GM21619 (cell line): ENCODE measurements at regions not wholly inside any gene's neighbourhood (a gene's known extent, or its start where the extent isn't known, plus 50 kb on each side); places are given as distances from the start of the nearest gene placed in this dataset.

Experiments used
- ATAC-seq: cut with Tn5 transposase; IDR thresholded peaks from one replicate; pipeline ENCODE4 v1.9.1; 2021; ENCODE audit not compliant: unreplicated experiment

DNA sequence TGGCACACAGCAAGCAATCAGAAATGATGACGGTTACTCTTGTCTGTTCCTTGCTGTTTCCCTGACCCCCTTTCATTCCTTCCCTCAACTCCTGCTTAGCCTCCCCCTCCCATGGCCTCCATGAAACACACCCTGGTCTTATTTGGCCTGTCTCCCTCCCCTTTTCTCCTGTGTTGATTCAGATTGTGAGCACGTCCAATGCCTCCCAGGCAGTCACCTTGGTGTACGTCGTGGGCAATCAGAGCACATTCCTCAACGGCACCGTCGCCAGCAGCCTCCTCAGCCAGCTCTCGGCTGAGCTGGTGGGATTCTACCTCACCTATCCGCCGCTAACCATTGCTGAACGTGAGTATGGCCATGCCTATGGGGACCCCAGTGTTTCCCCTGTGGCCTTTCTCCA, 141.1 kb downstream of the C11orf91 start:
- ATAC-seq = no peak

- ATAC-seq = no peak
Observed at GRCh38 chr11:33558097-33558496, 142.5 kb downstream of the C11orf91 start.

- no peak for ATAC-seq
Observed at GRCh38 chr11:33557201-33557600, 143.4 kb downstream of the C11orf91 start.

- no peak for ATAC-seq
Observed at GRCh38 chr11:33554219-33554618, 146.4 kb downstream of the C11orf91 start.

GRCh38 chr11:33553486-33553885, 147.1 kb downstream of the C11orf91 start:
- ATAC-seq = no peak

- ATAC-seq = no peak
Observed at GRCh38 chr11:33552756-33553155, 147.9 kb downstream of the C11orf91 start.

DNA sequence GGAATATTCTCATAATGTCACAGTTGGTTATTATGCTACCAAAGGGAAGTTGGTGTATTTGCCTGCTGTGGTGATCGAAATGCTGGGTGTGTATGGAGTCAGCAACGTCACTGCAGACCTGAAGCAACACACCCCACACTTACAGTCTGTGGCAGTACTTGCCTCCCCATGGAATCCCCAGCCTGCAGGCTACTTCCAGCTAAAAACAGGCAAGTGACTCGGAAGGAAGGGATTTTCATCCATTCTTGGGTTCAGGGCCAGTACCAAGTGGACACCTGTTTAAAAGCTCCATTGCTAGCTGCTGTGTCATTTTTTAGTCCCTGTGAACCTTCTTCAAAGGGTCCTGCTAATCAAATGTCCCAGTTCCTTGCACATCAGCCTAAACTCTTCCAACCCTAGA, 149.6 kb downstream of the C11orf91 start:
- no peak for ATAC-seq

GRCh38 chr11:33549483-33549882, 151.1 kb downstream of the C11orf91 start:
- ATAC-seq = no peak

DNA sequence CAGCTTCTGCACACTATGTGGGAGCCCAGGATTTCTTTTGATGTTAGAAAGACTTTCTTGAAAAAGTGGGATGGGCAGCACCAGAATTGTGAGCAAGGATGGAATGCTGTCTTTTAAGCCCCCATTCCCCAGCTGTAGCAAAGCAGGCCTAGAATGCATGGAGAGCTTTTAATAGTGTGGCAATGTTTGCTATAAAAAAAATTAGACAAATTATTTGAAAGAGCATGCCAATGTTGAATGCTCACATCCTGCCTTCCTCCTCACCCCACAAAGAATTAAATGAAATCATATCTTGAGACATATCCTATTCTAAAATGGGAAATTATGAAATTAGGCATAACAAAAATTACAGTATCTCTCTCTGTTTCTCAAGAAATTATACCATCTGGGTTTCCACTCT, 154.7 kb downstream of the C11orf91 start:
- ATAC-seq = no peak

- ATAC-seq = no peak
Observed at GRCh38 chr11:33544593-33545373, 155.8 kb downstream of the C11orf91 start.

GRCh38 chr11:33543823-33544222, 156.8 kb downstream of the C11orf91 start:
- ATAC-seq = no peak

- ATAC-seq = no peak
Observed at GRCh38 chr11:33542921-33543320, 157.7 kb downstream of the C11orf91 start.

DNA sequence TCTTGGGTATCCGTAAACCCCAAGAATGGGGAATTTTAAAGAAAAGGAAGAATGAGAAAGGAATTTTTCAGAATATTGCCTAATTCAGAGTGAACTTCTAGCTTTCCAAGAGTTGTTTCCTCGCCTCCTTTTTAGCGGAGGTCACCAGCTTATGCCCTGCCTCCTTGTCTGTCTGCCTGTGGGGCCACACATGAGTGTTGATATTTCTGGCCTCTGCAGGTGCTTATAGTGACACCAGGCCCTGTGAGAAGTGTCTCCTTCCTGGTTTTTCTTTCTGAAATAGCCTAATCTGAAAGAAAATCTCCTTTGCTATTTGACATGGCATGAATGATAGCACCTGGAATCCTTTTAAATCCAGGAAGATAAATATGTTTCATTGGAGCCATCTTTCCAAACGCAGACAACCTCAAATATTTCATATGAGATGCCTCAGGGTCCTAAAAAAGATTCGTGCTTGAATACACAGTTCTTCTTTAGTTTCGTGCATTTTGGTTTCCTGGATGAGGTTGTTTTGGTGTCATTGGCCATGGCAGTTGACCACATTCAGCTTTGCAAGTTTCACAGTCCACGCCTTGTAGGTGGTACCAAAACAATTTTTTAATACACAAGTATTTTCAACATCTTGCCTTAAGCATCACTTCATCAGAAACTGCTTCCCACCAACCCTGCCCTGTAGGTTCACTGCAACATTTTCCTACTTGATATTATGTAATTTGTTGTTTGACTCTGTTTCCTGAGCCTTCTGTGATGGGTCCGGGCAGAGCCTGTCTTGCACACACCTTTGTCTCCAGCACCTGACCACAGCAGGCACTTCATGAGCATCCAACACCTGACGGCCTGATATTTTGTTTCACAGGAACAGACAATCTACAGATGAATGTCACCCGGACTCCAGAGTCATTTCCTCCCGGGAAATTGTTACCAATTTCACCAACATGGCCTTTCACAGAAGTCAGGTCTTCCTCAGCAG, 159.4 kb downstream of the C11orf91 start:
- no peak for ATAC-seq

DNA sequence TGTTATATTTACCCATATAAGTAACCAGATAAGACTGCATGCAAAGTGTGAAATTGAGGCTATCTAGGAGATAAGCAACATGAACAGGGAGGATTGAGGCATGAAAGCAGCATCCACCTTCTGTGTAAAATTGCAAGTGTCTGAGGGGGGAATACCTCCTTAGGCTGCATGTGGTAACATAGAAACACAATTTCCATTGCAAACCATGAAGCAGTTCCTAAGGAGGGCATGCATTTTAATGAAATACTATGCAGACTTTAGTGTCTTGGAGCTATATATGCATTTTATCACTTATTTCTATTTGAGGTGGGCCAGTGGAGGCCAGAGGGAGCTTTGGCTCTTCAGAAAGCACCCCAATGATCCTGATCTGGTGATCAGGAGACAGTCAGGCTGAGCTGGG, 160.2 kb downstream of the C11orf91 start:
- ATAC-seq = no peak

GRCh38 chr11:33539751-33540150, 160.9 kb downstream of the C11orf91 start:
- no peak for ATAC-seq

GRCh38 chr11:33538726-33539125, 161.9 kb downstream of the C11orf91 start:
- ATAC-seq = no peak

DNA sequence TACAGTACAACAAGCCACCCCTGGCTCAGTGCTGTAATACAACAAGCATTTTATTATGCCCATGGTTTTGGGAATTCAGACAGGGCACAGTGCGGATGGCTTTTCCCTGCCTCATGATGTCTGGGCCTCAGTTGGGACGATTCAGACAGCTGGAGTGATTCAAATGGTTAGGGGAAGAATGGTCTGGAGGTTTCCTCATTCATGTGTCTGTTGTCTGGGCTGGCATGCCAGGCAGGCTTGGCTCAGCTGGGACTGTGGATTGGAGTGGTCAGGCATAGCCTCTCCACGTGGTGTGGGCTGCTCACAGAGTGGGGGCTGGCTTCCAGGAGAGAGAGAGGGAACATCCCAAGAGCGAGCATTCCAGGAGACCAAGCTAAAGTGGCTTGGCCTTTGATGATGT, 164.4 kb downstream of the C11orf91 start:
- no peak for ATAC-seq

GRCh38 chr11:33534575-33534974, 166.1 kb downstream of the C11orf91 start:
- no peak for ATAC-seq

DNA sequence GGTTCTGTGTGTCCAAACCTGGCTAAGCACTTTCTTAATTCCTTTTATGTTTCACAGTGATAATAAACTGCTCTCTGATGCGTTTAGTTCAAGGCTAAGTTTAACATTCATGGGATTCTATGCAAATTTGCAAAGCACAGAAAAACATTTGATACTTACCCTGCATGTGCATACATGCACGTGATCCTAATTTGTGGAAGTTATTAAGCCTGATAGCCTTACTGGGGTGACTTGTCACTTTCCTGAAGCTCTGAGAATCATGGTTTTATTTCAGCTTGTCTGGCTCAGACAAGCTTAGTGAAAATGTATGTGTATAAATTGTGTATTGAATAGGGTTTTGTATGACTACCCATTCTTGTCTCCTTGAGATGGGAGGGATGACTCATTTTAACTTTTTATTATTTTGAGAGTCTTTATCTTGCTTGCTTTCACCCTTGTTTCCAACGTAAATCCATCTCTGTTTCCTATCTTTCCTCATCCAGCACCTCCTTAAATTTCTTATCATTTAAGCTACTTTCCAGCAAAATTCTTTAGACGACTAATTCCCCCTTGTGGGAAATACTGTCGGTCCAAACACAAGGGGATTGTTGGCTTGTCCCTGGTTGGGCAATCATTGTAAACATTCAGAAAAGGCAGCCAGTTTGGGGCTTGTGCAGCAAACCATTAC, 167.1 kb downstream of the C11orf91 start:
- ATAC-seq = no peak

- ATAC-seq = no peak
Observed at GRCh38 chr11:33532720-33533385, 167.8 kb downstream of the C11orf91 start.

DNA sequence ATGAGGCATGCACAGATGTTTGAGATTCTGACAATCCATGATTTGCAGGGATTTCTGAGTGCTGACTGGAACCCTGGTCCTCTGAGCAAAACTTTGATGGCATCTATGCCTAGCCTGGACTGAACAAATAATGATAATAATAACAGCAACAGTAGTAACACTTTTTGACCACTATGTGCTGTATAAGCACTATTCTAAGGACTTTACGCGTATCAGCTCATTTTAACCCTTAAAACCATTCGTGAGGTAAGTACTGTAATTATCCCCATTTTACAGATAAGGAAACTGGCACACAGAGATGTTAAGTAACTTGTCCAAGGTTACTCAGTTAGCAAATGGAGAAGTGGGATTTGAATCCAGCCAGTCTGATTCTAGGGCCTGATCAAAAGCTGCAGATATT, 168.4 kb downstream of the C11orf91 start:
- no peak for ATAC-seq
